HepG2 (cell line): ENCODE measurements at regions not wholly inside any gene's neighbourhood (a gene's known extent, or its start where the extent isn't known, plus 50 kb on each side); places are given as distances from the start of the nearest gene placed in this dataset.

Experiments
- ATAC-seq: fragments of 200-7000 bp; cut with Tn5 transposase; 3 replicates; pipeline ENCODE4 v1.9.1; 2020; ENCODE audit warnings: mild to moderate bottlenecking, moderate library complexity
- BruUV-seq: library from RNA; stranded (reverse); fragments of 400-500 nt; replicated peaks from 2 replicates; lab custom pipeline; 2021; lab: Mats Ljungman, UMichigan
- CTCF ChIA-PET: fragments of 300-600 bp; formaldehyde crosslinking; extraction: SDS; loops from one replicate; lab custom pipeline; 2021; ENCODE audit warnings: low total read pairs, inconsistent platforms, low intra/inter-chr PET ratio; lab: Yijun Ruan, JAX
- POLR2A ChIA-PET: fragments of 350-600 bp; sonication (Branson Sonifier 250); formaldehyde crosslinking; loops from one replicate; lab custom pipeline; 2020; ENCODE audit warnings: antibody characterized with exemption, inconsistent platforms; lab: Yijun Ruan, JAX
- DNase-seq: peaks from one replicate; pipeline ENCODE4 v3.0.0-alpha.2; 2015; ENCODE audit warnings: low spot score
- FAIRE-seq: peaks from 3 replicates; lab custom pipeline; 2011; peaks lifted over from hg19 to GRCh38; lab: Jason Lieb, UNC
- H2AFZ ChIP-seq: one replicate; pipeline ENCODE4 v1.6.1; 2011; ENCODE audit warnings: low read length, inconsistent platforms
- H3K27ac ChIP-seq: fragments of 300-600 bp; 3 replicates; pipeline ENCODE4 v1.8.0; 2011; ENCODE audit warnings: mixed run types, mild to moderate bottlenecking, mixed read lengths, low read length, inconsistent platforms; ENCODE audit not compliant: insufficient read depth; ENCODE audit errors: extremely low read length
- H3K27me3 ChIP-seq, 2 experiments: fragments of 200-600 bp in 1 of 2; 2 replicates in 1 of 2; 3 replicates in 1 of 2; pipeline versions ENCODE4 v1.6.0 to v1.8.0; 2011; ENCODE audit warnings: low read length in 2 of 2, mild to moderate bottlenecking in 2 of 2, moderate library complexity in 2 of 2, inconsistent platforms in 1 of 2; ENCODE audit not compliant: insufficient read depth in 2 of 2, control insufficient read depth in 1 of 2
- H3K36me3 ChIP-seq, 2 experiments: fragments of 200-600 bp in 1 of 2; replicated peaks in 1 of 2; 2 replicates in 1 of 2; 3 replicates in 1 of 2; pipeline versions ENCODE4 v1.5.1 to v1.8.0; 2011; ENCODE audit warnings: low read length in 2 of 2, inconsistent platforms in 1 of 2; ENCODE audit not compliant: insufficient read depth in 2 of 2, control insufficient read depth in 1 of 2
- H3K4me1 ChIP-seq: 2 replicates; pipeline ENCODE4 v1.5.1; 2012; ENCODE audit warnings: low read length, inconsistent platforms; ENCODE audit not compliant: insufficient read depth
- H3K4me2 ChIP-seq: 2 replicates; pipeline ENCODE4 v1.6.0; 2011; ENCODE audit warnings: low read depth, low read length, inconsistent platforms
- H3K4me3 ChIP-seq, 3 experiments: fragments of 200-600 bp in 1 of 3; sonication (generic), shearing (Covaris generic) in 1 of 3; replicated peaks in 1 of 3; 2 replicates each; pipeline ENCODE4 v1.5.1; 2011 to 2016; ENCODE audit warnings: low read length in 3 of 3, inconsistent platforms in 2 of 3, low read depth in 2 of 3, mild to moderate bottlenecking in 2 of 3, control low read depth in 1 of 3, mixed read lengths in 1 of 3; ENCODE audit not compliant: insufficient read depth in 1 of 3
- H3K79me2 ChIP-seq: one replicate; pipeline ENCODE4 v1.6.1; 2011; ENCODE audit warnings: low read length, inconsistent platforms; ENCODE audit not compliant: insufficient read depth
- H3K9ac ChIP-seq: 2 replicates; pipeline ENCODE4 v1.6.0; 2011; ENCODE audit warnings: mild to moderate bottlenecking, low read depth, low read length, inconsistent platforms; ENCODE audit not compliant: insufficient read depth
- H3K9me3 ChIP-seq: 2 replicates; pipeline ENCODE4 v1.5.1; 2012; ENCODE audit warnings: mild to moderate bottlenecking, low read length
- H4K20me1 ChIP-seq: 2 replicates; pipeline ENCODE4 v1.6.0; 2011; ENCODE audit warnings: inconsistent platforms, mild to moderate bottlenecking, low read length, moderate library complexity; ENCODE audit not compliant: insufficient read depth
- AKAP8 ChIP-seq: sonication (generic); formaldehyde crosslinking; IDR thresholded peaks from 2 replicates; pipeline ENCODE4 v1.5.1; 2020; ENCODE audit warnings: mild to moderate bottlenecking, missing genetic modification reagents
- HIVEP1 ChIP-seq: sonication (generic); formaldehyde crosslinking; IDR thresholded peaks from 2 replicates; pipeline ENCODE4 v1.4.0; 2020; ENCODE audit warnings: mild to moderate bottlenecking, missing genetic modification reagents
- MYNN ChIP-seq: sonication (generic); formaldehyde crosslinking; IDR thresholded peaks from 2 replicates; pipeline ENCODE4 v1.4.0; 2020; ENCODE audit warnings: mild to moderate bottlenecking, low read depth, missing genetic modification reagents
- SRSF1 ChIP-seq: fragments of 200-400 bp; formaldehyde crosslinking; optimal IDR thresholded peaks from 2 replicates; pipeline ENCODE3; 2017; ENCODE audit warnings: mild to moderate bottlenecking, low read depth, low read length, moderate library complexity
- SRSF9 ChIP-seq: fragments of 200-400 bp; formaldehyde crosslinking; IDR thresholded peaks from 2 replicates; pipeline ENCODE4 v1.6.1; 2018; ENCODE audit warnings: borderline replicate concordance, mild to moderate bottlenecking, low read depth, low read length; ENCODE audit not compliant: insufficient read depth, poor library complexity, severe bottlenecking
- TGIF2 ChIP-seq: IDR thresholded peaks from 2 replicates; pipeline ENCODE4 v1.6.1; 2016; ENCODE audit warnings: control low read depth, missing compliant biosample characterization
- THAP11 ChIP-seq: IDR thresholded peaks from 2 replicates; pipeline ENCODE4 v1.6.1; 2016; ENCODE audit warnings: missing biosample characterization, missing genetic modification reagents
- ZNF274 ChIP-seq: sonication (generic); formaldehyde crosslinking; IDR thresholded peaks from 2 replicates; pipeline ENCODE4 v1.5.1; 2020; ENCODE audit warnings: mild to moderate bottlenecking, missing genetic modification reagents
- ZNF512 ChIP-seq: sonication (generic); formaldehyde crosslinking; IDR thresholded peaks from 2 replicates; pipeline ENCODE4 v1.4.0; 2020; ENCODE audit warnings: mild to moderate bottlenecking, missing genetic modification reagents
- ZNF556 ChIP-seq: sonication (generic); formaldehyde crosslinking; IDR thresholded peaks from 2 replicates; pipeline ENCODE4 v1.4.0; 2020; ENCODE audit warnings: mild to moderate bottlenecking, missing genetic modification reagents, borderline replicate concordance
- ZNF615 ChIP-seq: sonication (generic); formaldehyde crosslinking; IDR thresholded peaks from 2 replicates; pipeline ENCODE4 v1.5.0; 2020; ENCODE audit warnings: mild to moderate bottlenecking, missing genetic modification reagents, borderline replicate concordance
- ZSCAN9 ChIP-seq: IDR thresholded peaks from 2 replicates; pipeline ENCODE4 v1.6.1; 2016; ENCODE audit warnings: borderline replicate concordance
- ZUFSP ChIP-seq: sonication (generic); formaldehyde crosslinking; IDR thresholded peaks from 2 replicates; pipeline ENCODE4 v1.9.0; 2021; ENCODE audit warnings: missing genetic modification reagents, mild to moderate bottlenecking, borderline replicate concordance
- WGBS: methylation state at CpG from one replicate; pipeline ENCODE4 v1.1.6; 2017; ENCODE audit warnings: low lambda C conversion rate; 5-methylcytosine and 5-hydroxymethylcytosine counted together
- in situ Hi-C: cut with HindIII; loops from 2 replicates; pipeline ENCODE4 v1.10.0; 2017; ENCODE audit warnings: low pct_unique_long_range_greater_than_20kb; ENCODE audit not compliant: extremely low pct_ligation_motif_present
- intact Hi-C: fragments of 100-400 bp; cut with micrococcal nuclease; formaldehyde crosslinking; loops from one replicate; pipeline ENCODE4 v1.10.0; 2022; ENCODE audit not compliant: unreplicated experiment

- in situ Hi-C loops, result no loop called here
- no peak overlapping the region for H3K27ac ChIP-seq
These were observed 68.0 kb downstream of the HHEX start for GRCh38 chr10:92757711-92758104.

More at GRCh38 chr10:92757711-92758104, 68.0 kb downstream of the HHEX start:
- Histone ChIP-seq H2AFZ (no peak overlapping the region), H3K4me3 (no peak overlapping the region), H3K36me3 (no peaks in the 10 kb centered on the region), H3K4me2 (peak overlapping the region; percentile 83), H3K79me2 (no peaks in the 10 kb centered on the region), H3K9ac (no peak overlapping the region), H3K27me3 (0 out of 5 replicates have a peak, but pooled peaks cover 0 to 2% of the 10 kb centered on the region in 2 experiments), H4K20me1 (no peaks in the 10 kb centered on the region), H3K4me1 (peaks cover 64% of the 10 kb centered on the region), H3K9me3 (no peaks in the 10 kb centered on the region)
- ATAC-seq (peak; percentile 27), FAIRE-seq (no peak), DNase-seq (no peak)
- POLR2A ChIA-PET, result interaction anchor here (1.6 kb wide), 1 partner anchor 66 kb away, joined by 3 read pairs; no protein-coding TSS in a partner anchor
- WGBS, result 47% methylated on average over 3 of the region's 3 CpGs
- intact Hi-C loops, result loop anchor here (2.0 kb wide), 2 partner anchors 45 to 69 kb away; partner anchors contain the start of gene HHEX
- CTCF ChIA-PET, result no interaction called here
- BruUV-seq, result no TSS peak
- TF ChIP-seq THAP11, result no peak
- TF ChIP-seq ZNF512, result no peak
- TF ChIP-seq ZNF556 (CRISPR knock-in tag), result no peak
- no peak for TF ChIP-seq ZNF274 (CRISPR knock-in tag)
- TF ChIP-seq TGIF2 (CRISPR knock-in tag), result no peak
- no peak for TF ChIP-seq SRSF9
- no peak for TF ChIP-seq MYNN (CRISPR knock-in tag)
- no peak for TF ChIP-seq AKAP8 (CRISPR knock-in tag)
- no peak for TF ChIP-seq SRSF1
- no peak for TF ChIP-seq ZNF615 (CRISPR knock-in tag)
- TF ChIP-seq ZUFSP (CRISPR knock-in tag), result no peak
- TF ChIP-seq HIVEP1 (CRISPR knock-in tag), result no peak
- TF ChIP-seq ZSCAN9 (CRISPR knock-in tag), result no peak
